AG04450 (cell line): ENCODE measurements at regions not wholly inside any gene's neighbourhood (a gene's known extent, or its start where the extent isn't known, plus 50 kb on each side); places are given as distances from the start of the nearest gene placed in this dataset.

Experiments
- CTCF ChIA-PET: fragments of 300-600, 350-600 bp; formaldehyde crosslinking; extraction: SDS; loops from one replicate; lab custom pipeline; 2022; ENCODE audit warnings: antibody characterized with exemption, inconsistent platforms; lab: Charles Lee
- POLR2A ChIA-PET: fragments of 350-600 bp; formaldehyde crosslinking; extraction: SDS; loops from one replicate; lab custom pipeline; 2021; ENCODE audit warnings: antibody characterized with exemption, inconsistent platforms; lab: Yijun Ruan, JAX
- DNase-seq: peaks from one replicate; pipeline ENCODE4 v3.0.0-alpha.2; 2011; ENCODE audit warnings: low read depth, low spot score
- H3K27ac ChIP-seq: one replicate; pipeline ENCODE4 v1.5.1; 2012; ENCODE audit warnings: low read depth, low read length, control low read depth
- H3K27me3 ChIP-seq: one replicate; pipeline ENCODE4 v1.6.0; 2012; ENCODE audit warnings: low read length; ENCODE audit not compliant: control insufficient read depth, insufficient read depth
- H3K4me3 ChIP-seq: 2 replicates; pipeline ENCODE4 v1.5.1; 2011; ENCODE audit warnings: mild to moderate bottlenecking, low read depth, low read length, control low read depth
- H3K9me3 ChIP-seq: 2 replicates; pipeline ENCODE4 v1.5.1; 2012; ENCODE audit warnings: low read length; ENCODE audit not compliant: control insufficient read depth, insufficient read depth
- TF ChIP-seq, protein P1 (sequence below): IDR thresholded peaks from 2 replicates; pipeline ENCODE4 v1.5.1; 2011; ENCODE audit warnings: low read depth, low read length, control low read depth, inconsistent platforms

DNA sequence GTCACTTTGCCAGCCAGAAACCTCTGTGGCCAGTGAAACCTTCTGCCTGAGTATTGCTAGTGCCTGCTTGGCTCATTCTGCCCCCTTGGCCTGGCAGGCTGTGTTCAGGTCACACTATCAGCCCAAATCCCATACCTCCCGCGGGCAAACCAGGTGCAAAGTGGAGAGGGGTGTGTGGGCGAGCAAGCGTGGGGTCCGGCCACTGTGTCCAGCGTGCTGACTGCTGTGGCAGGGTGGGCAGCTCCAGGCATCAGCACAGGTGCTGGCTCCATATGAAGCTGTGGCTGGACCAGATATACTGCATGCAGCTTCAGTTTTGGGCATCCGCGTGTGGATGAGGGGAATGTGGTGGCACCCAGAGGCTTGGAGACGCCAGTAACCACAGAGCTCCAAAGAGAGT, 576.5 kb upstream of the EDIL3 start:
- no peak for DNase-seq
- H3K4me3 ChIP-seq, result no peak overlapping the region
- H3K27me3 ChIP-seq, result no peaks in the 10 kb centered on the region
- ChIA-PET POLR2A (no interaction called here), CTCF (no interaction called here)
- no peak overlapping the region for H3K27ac ChIP-seq
- TF ChIP-seq, protein P1, sequence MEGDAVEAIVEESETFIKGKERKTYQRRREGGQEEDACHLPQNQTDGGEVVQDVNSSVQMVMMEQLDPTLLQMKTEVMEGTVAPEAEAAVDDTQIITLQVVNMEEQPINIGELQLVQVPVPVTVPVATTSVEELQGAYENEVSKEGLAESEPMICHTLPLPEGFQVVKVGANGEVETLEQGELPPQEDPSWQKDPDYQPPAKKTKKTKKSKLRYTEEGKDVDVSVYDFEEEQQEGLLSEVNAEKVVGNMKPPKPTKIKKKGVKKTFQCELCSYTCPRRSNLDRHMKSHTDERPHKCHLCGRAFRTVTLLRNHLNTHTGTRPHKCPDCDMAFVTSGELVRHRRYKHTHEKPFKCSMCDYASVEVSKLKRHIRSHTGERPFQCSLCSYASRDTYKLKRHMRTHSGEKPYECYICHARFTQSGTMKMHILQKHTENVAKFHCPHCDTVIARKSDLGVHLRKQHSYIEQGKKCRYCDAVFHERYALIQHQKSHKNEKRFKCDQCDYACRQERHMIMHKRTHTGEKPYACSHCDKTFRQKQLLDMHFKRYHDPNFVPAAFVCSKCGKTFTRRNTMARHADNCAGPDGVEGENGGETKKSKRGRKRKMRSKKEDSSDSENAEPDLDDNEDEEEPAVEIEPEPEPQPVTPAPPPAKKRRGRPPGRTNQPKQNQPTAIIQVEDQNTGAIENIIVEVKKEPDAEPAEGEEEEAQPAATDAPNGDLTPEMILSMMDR, result no peak
- H3K9me3 ChIP-seq, result peaks cover 12% of the 10 kb centered on the region

DNA sequence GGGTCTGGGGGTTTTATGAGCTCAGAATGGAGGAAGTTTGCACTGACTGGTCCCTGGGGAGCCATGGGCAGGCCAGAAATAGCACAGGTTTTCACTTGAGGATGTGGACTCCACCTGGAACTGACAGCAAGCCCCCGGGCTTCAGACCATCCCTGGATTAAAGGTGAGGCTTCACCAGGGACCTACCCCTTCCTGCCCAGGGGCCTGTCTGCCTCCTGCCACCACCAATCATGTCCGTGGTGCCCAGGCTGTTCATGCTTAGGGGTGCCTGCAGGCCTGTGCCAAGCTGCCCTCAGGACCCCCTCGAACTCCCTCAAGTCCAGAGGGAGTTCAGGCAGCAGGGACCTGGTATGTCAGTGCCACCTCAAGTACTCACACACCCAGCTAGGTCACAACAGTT, 577.2 kb upstream of the EDIL3 start:
- DNase-seq, result no peak
- TF ChIP-seq, protein P1, result no peak
- H3K27ac ChIP-seq, result no peak overlapping the region
- no peak overlapping the region for H3K4me3 ChIP-seq
- H3K27me3 ChIP-seq, result no peaks in the 10 kb centered on the region
- peaks cover 12% of the 10 kb centered on the region for H3K9me3 ChIP-seq
- ChIA-PET CTCF (no interaction called here), POLR2A (no interaction called here)

DNA sequence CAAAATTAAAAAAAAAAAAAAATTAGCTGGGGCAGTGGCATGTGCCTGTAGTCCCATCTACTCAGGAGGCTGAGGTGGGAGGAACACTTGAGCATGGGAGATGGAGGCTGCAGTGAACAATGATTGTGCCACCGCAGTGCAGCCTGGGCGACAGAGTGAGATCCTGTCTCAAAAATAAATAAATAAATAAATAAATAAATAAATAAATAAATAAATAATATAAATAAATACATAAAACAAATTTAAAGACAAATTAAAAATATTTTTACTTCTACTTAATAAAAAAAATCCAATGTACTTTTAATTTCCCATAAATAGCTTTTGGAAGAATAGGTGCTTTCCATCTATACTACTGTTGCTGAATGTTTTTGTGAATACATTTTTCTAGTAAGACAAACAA, 598.4 kb upstream of the EDIL3 start:
- CTCF ChIA-PET, result no interaction called here
- no peaks in the 10 kb centered on the region for H3K9me3 ChIP-seq
- no peak for DNase-seq
- TF ChIP-seq, protein P1, result no peak
- no peak overlapping the region for H3K4me3 ChIP-seq
- H3K27me3 ChIP-seq, result no peaks in the 10 kb centered on the region
- POLR2A ChIA-PET, result no interaction called here
- no peak overlapping the region for H3K27ac ChIP-seq

DNA sequence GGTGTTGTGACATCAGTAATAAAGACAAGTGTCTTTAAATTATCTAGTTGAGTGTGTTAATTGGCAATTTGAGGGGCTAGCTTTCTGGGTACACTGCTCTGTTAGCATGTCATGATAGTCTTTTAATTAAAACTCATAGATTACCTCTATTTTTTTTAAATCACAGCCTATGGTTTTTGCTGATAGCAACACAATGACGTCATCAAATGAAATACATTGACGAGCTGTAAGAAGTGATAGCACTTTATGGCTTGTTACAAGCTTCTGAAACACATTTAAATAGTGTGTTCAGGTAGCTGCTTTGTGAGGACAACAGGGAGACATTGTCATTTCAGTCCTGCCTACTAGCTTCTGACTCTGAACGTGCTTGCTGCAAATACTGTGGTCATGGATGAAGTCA, 600.5 kb upstream of the EDIL3 start:
- no peak for DNase-seq
- Histone ChIP-seq H3K27me3 (no peaks in the 10 kb centered on the region), H3K9me3 (no peaks in the 10 kb centered on the region), H3K4me3 (no peak overlapping the region), H3K27ac (no peak overlapping the region)
- ChIA-PET POLR2A (no interaction called here), CTCF (no interaction called here)
- TF ChIP-seq, protein P1, result no peak

DNA sequence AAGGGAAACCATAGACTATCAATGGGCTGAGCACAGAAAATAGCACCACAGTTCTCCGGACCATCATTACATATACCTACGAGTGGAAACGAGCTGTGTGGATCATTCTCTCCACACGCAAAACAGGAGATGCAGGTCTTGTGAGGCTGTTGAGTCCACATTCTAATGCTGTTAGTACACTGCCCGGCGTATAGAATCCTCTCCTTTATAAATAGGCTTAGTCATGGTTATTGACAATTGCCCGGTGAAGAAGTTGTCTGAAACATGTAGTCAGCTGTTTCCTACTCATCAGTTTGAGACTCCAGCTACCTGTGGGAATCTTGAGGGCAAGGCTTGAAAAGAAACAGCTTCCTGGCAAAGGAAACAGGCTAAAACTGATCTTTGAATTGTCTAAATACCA, 602.0 kb upstream of the EDIL3 start:
- H3K27ac ChIP-seq, result no peak overlapping the region
- no peak overlapping the region for H3K4me3 ChIP-seq
- H3K27me3 ChIP-seq, result no peaks in the 10 kb centered on the region
- no peak for DNase-seq
- H3K9me3 ChIP-seq, result no peaks in the 10 kb centered on the region
- TF ChIP-seq, protein P1, result no peak
- CTCF ChIA-PET, result no interaction called here
- POLR2A ChIA-PET, result no interaction called here
